ENCODE measurements at regions not wholly inside any gene's neighbourhood (a gene's known extent, or its start where the extent isn't known, plus 50 kb on each side); places are given as distances from the start of the nearest gene placed in this dataset.

DNA sequence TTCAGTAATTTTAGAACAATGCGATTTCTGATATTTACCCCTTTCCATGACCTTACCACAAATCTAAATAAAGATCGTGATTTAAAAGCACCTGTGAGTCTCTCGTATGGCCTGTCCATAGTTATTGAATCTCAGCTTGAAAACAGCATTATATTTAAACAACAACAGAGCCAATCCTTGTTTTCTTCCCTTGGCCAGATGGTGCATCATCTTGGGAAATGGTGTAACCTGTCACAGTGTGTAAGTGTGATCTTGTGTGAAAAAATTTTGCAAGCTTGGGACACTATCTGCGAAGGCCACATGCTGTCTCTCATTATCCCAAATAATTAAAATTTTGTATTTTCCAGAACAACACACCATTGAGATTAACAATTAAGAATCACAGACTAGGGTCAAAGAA lies 262.7 kb upstream of the SPHKAP start:
- Histone ChIP-seq H3K9me2 (replicated peaks; ENCODE audit: low read depth, low read length) (no peaks in the 10 kb centered on the region), H4K20me1 (ENCODE audit: insufficient read depth, low read length, poor library complexity, severe bottlenecking) (no peaks in the 10 kb centered on the region), H3K4me2 (ENCODE audit: low read depth, low read length, poor library complexity, severe bottlenecking) (no peak overlapping the region), H3K27me3 (ENCODE audit: insufficient read depth, low read length, poor library complexity, severe bottlenecking) (no peaks in the 10 kb centered on the region), H3F3A (ENCODE audit: low read depth) (no peaks in the 10 kb centered on the region), H3K4me3 (ENCODE audit: low read length, poor library complexity, severe bottlenecking) (no peak overlapping the region), H3K9ac (ENCODE audit: low read depth, low read length, poor library complexity, severe bottlenecking) (no peak overlapping the region), H2AFZ (ENCODE audit: low read length) (no peak overlapping the region), H3K79me2 (ENCODE audit: insufficient read depth, low read length) (no peaks in the 10 kb centered on the region), H3K9me3 (ENCODE audit: insufficient read depth, low read depth, low read length) (no peaks in the 10 kb centered on the region), H3K4me1 (ENCODE audit: insufficient read depth, low read length, poor library complexity, severe bottlenecking) (no peaks in the 10 kb centered on the region), H3K36me3 (ENCODE audit: insufficient read depth, low read length) (no peaks in the 10 kb centered on the region)
- TF ChIP-seq EZH2phosphoT487 (IDR thresholded peaks at IDR 0.05; ENCODE audit: borderline replicate concordance): no peak
- TF ChIP-seq, protein P1, sequence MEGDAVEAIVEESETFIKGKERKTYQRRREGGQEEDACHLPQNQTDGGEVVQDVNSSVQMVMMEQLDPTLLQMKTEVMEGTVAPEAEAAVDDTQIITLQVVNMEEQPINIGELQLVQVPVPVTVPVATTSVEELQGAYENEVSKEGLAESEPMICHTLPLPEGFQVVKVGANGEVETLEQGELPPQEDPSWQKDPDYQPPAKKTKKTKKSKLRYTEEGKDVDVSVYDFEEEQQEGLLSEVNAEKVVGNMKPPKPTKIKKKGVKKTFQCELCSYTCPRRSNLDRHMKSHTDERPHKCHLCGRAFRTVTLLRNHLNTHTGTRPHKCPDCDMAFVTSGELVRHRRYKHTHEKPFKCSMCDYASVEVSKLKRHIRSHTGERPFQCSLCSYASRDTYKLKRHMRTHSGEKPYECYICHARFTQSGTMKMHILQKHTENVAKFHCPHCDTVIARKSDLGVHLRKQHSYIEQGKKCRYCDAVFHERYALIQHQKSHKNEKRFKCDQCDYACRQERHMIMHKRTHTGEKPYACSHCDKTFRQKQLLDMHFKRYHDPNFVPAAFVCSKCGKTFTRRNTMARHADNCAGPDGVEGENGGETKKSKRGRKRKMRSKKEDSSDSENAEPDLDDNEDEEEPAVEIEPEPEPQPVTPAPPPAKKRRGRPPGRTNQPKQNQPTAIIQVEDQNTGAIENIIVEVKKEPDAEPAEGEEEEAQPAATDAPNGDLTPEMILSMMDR (conservative IDR thresholded peaks at IDR 0.05; ENCODE audit: low read length): no peak

DNA sequence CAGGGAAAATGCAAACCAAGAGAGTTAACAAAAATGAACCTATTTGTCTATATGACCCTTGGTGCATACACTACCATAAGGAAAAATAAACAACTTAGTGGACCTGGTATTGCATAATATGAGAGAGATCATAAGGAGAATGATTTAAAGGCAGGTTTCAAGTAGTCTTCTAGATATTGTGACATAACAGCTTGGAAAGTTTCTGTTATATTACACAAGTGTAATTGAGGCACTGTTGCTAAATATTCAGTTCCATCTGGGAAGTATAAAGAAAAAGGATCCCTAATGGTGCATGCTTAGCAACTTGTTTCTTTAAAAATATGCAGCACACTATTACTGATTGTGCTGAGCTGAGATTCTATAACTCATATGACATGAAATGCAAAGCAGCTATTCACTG lies 252.2 kb upstream of the SPHKAP start:
- Histone ChIP-seq H3K4me2 (ENCODE audit: low read depth, low read length, poor library complexity, severe bottlenecking) (no peak overlapping the region), H3K9me3 (ENCODE audit: insufficient read depth, low read depth, low read length) (no peaks in the 10 kb centered on the region), H3K36me3 (ENCODE audit: insufficient read depth, low read length) (no peaks in the 10 kb centered on the region), H3K9me2 (replicated peaks; ENCODE audit: low read depth, low read length) (no peaks in the 10 kb centered on the region), H4K20me1 (ENCODE audit: insufficient read depth, low read length, poor library complexity, severe bottlenecking) (no peaks in the 10 kb centered on the region), H3K9ac (ENCODE audit: low read depth, low read length, poor library complexity, severe bottlenecking) (no peak overlapping the region), H3K4me1 (ENCODE audit: insufficient read depth, low read length, poor library complexity, severe bottlenecking) (no peaks in the 10 kb centered on the region), H3F3A (ENCODE audit: low read depth) (no peaks in the 10 kb centered on the region), H2AFZ (ENCODE audit: low read length) (no peak overlapping the region), H3K4me3 (ENCODE audit: low read length, poor library complexity, severe bottlenecking) (no peak overlapping the region), H3K79me2 (ENCODE audit: insufficient read depth, low read length) (no peaks in the 10 kb centered on the region), H3K27me3 (ENCODE audit: insufficient read depth, low read length, poor library complexity, severe bottlenecking) (no peaks in the 10 kb centered on the region)
- no peak for TF ChIP-seq EZH2phosphoT487 (IDR thresholded peaks at IDR 0.05; ENCODE audit: borderline replicate concordance)
- TF ChIP-seq, protein P1 (conservative IDR thresholded peaks at IDR 0.05; ENCODE audit: low read length): no peak

DNA sequence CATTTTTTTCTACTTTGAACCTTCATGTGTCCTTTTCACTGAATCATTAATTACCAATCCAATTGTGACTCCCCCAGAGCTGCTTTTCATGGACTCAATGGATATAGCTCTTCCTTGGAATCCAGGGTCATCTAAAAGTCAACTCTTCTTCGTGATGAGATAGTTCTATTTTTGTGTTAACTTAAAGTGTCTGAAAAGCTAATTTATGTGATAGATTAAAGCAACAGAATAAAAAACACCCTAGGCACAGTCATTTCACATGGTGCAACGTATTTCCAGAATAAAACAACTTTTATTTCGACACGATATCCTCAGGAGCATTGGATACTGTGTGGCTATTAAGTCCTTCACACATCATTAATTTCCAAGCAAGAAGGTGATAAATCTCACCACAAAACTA lies 250.6 kb upstream of the SPHKAP start:
- Histone ChIP-seq H3K4me1 (ENCODE audit: insufficient read depth, low read length, poor library complexity, severe bottlenecking) (no peaks in the 10 kb centered on the region), H3K4me3 (ENCODE audit: low read length, poor library complexity, severe bottlenecking) (no peak overlapping the region), H3K4me2 (ENCODE audit: low read depth, low read length, poor library complexity, severe bottlenecking) (no peak overlapping the region), H3K9ac (ENCODE audit: low read depth, low read length, poor library complexity, severe bottlenecking) (no peak overlapping the region), H3F3A (ENCODE audit: low read depth) (no peaks in the 10 kb centered on the region), H3K9me2 (replicated peaks; ENCODE audit: low read depth, low read length) (no peaks in the 10 kb centered on the region), H3K9me3 (ENCODE audit: insufficient read depth, low read depth, low read length) (no peaks in the 10 kb centered on the region), H3K79me2 (ENCODE audit: insufficient read depth, low read length) (no peaks in the 10 kb centered on the region), H4K20me1 (ENCODE audit: insufficient read depth, low read length, poor library complexity, severe bottlenecking) (no peaks in the 10 kb centered on the region), H3K27me3 (ENCODE audit: insufficient read depth, low read length, poor library complexity, severe bottlenecking) (no peaks in the 10 kb centered on the region), H2AFZ (ENCODE audit: low read length) (no peak overlapping the region), H3K36me3 (ENCODE audit: insufficient read depth, low read length) (no peaks in the 10 kb centered on the region)
- TF ChIP-seq EZH2phosphoT487 (IDR thresholded peaks at IDR 0.05; ENCODE audit: borderline replicate concordance): no peak
- TF ChIP-seq, protein P1 (conservative IDR thresholded peaks at IDR 0.05; ENCODE audit: low read length): no peak

Measured in Loucy (cell line).